Stimulated activated CD4-positive, alpha-beta T cell treated with anti-CD3 and anti-CD28 coated beads, Interleukin-15, amount 100 ng/mL, for 1 hour (primary cell): ENCODE measurements at regions not wholly inside any gene's neighbourhood (a gene's known extent, or its start where the extent isn't known, plus 50 kb on each side); places are given as distances from the start of the nearest gene placed in this dataset.

ENCODE experiments used
- DNase-seq, 2 donors: peaks; one replicate each; pipeline ENCODE4 v3.0.0-alpha.2; 2020; ENCODE audit warnings: low read depth in 1 of 2, low spot score in 1 of 2

GRCh38 chr15:69574506-69574905 lies 121.9 kb downstream of the RPLP1 start:
- no peak for DNase-seq

GRCh38 chr15:69575387-69575786 lies 122.8 kb downstream of the RPLP1 start:
- no peak for DNase-seq

DNA sequence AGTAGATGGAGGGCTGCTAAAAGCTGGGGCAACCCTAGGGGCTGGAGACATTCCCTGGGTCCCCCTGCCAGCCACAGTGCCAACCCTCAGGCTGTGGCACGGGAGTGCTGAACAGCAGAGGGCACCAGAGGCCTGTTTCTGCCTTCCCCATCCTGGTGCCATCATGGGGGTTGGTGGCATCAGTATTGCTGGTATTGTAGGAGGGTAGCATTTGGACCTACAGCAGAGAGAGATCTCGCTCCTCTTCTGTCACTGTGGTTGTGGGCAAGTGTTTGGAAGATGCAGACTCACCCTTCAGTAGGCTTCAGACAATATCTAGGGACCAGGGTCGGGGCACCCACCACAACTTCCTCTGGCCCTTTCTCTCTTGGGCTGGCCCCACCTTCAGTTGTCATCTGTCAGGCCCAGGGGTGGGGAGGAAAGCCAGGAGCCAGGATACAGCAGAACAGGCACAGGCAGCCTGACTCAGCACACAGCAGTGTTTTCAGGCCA lies 123.5 kb downstream of the RPLP1 start:
- DNase-seq, result peak; percentile 55 to 60

- no peak for DNase-seq
Observed at GRCh38 chr15:69576948-69577351, 124.3 kb downstream of the RPLP1 start.

DNA sequence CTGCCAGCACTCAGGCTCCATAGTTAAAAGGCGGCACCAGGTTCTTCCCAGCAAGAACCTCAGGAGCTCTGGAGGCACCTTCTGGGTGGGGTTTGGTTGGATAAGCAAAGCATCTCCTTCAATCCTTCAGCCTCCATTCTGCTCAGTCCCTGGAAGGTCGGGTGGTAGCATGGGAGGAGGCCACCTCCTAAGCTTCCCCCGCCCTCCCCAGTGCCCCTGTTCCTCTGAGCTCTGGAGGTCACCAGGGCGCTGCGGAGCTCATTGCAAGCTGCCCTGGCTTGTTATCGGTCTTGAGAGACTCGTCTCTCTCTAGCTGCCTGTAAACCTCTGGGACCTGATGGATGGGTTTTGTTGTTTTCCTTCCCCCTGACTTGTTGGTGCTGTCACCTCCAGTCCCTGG lies 124.8 kb downstream of the RPLP1 start:
- DNase-seq, result no peak

- DNase-seq, result no peak
Observed at GRCh38 chr15:69578252-69578651, 125.6 kb downstream of the RPLP1 start.

GRCh38 chr15:69578787-69579583 lies 126.4 kb downstream of the RPLP1 start:
- no peak for DNase-seq

DNA sequence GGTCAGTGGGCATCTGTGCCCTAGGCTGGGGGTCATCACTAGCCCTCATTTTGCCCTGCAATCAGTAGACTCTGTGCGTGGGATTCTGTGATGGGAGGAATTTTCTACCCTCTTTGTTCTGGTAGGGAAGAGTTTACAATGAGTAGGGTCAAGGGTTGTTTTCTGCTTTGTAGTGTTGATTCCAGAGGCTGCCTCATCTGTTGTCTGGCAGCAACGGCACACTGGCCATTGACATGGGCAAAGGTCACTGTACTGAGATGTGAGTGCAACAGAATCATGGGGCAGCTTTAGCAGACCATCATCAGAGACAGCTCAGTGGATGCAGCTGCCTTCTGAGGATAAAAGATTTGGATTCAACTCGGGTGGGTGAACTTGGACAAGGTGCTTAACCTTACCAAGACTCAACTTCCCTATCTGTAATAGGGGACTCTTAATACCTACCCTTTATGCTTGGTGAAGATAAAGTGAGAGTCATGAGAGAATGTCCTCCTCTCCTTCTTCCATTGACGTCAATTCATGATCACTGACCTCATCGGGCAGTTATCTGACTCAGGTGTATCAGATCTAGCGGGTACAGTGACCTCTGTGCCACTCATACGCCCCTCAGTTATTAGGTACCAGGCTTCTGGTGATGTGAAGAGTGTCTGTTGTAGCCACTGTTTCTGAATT lies 127.5 kb downstream of the RPLP1 start:
- DNase-seq, result no peak

DNA sequence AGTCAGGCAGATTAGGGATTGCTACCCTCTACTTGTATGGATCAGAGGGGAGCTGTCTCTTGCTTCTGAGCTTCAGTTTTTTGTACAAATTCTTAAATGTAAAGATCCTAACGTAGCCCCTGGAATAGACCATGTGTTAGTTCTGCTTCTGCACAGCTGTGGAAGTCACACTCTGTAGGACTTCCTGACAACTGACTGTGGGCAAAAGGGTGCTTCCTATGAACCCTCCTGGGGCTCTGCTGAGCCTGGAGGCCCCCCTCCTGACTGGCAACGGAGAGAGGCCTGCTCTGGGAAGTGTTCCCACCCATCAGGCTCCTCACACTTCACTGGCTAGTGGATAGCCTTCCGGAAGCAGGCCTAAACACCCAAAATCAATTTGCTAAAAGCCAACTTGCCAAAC lies 131.0 kb downstream of the RPLP1 start:
- DNase-seq, result no peak

GRCh38 chr15:69585937-69586336 lies 133.3 kb downstream of the RPLP1 start:
- DNase-seq, result no peak

GRCh38 chr15:69586721-69587120 lies 134.1 kb downstream of the RPLP1 start:
- no peak for DNase-seq

DNA sequence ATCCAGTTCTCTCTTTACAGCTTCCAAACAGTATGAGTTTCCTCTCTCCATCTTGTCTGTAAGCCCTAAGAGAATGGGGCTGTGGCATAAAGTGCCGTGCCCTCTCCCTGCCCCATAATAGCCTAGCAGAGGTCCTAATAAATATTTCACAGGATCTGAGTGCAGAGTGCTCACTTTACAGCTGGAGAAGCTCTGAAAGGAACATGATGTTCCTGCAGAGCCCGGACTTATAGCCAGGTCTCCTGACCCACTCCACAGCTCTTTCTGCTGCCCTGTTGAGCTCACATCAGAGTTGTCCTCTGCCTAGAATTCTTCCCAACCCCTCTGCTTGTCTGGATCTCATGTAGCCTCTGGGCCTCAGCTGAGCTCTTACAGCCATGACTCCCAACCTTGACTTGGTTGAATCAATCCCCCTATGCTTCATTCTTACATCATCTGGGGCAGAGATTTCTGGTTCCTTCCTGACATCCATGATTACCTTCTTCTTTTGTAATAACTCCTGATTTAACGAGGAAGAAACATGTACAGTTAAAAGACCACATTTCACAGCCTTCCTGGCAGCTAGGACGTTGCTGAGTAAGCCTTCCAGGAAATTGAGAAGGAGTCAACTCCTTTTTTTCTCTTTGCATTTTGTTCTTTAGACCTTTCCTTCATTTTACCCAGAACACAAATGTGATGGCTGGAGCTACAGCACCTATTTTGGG lies 135.3 kb downstream of the RPLP1 start:
- DNase-seq, result no peak

- DNase-seq, result no peak
Observed at GRCh38 chr15:69590201-69590710, 137.6 kb downstream of the RPLP1 start.

DNA sequence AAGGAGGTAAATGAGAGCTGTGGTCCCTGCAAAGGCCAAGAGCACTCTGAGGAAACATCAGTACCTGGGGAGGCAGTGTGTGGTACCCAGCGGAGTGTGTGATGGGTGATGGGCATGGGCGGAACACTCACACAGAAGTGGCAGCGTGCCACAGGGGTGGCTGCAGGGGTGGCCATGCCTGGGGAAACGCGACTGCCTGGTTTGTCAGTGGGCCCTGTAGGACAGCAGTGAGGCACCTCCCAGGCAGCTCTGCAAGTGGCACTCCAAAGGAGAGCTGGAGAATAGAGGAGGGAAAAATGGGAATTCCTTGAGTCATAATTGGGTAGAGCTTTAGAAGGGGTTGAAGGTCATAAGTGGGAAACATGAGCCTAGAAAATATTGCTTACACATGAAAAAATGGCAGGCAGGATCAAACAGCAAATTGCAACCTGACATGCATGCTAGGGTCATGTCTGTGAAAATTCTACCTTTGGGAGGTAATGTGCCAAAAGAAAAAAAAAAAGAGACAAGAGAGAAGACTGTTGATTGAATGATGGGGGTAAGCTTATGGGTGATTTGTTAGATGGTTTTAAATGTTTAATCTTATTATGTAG lies 138.4 kb downstream of the RPLP1 start:
- no peak for DNase-seq

DNA sequence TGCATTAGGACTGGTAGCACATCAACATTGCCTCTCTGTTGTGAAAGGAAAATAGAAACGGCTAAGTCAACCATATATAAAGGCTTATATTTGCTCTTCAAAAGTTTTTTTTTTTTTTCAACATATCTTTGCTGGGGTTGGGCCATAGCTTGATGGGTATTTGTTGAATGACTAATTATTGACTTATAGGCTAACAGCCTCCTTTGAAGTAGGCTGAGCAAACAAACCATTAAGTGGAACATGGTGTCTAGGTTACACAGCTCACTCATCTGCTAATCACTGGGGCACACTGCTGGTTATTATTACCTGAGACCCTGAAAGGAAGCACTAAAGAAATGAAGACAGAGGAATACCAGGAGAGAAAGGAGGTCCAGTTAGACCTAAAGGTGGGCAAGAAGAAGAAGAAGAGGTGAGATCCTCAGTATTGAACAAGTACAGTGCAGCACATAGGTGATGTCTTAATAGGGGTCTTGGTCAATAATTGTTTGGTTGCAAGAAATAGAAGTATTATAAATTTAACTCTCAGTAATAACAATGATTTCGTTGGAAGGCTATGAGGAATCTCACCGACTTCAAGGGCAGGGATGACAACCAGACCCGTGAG lies 139.4 kb downstream of the RPLP1 start:
- no peak for DNase-seq

GRCh38 chr15:69592954-69593353 lies 140.3 kb downstream of the RPLP1 start:
- no peak for DNase-seq

DNA sequence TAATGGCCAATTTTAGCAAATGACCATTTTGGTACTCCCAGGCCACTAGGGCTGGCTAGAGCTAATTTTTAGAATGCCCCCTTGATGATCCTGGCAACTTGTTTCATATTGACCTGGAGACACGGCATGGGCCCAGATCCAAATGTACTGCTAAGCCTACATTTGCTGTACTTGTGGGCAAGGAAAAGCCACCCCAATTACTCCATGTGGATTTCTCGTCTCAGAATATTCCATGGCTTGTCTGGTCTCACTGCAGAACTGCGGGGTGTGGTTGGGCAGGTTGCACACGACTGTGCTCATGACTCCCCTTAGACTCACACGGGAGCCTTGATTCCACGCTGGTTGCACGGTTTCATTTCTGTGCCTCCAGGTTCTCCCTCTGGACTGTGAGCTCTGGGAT lies 140.9 kb downstream of the RPLP1 start:
- no peak for DNase-seq

- DNase-seq, result no peak
Observed at GRCh38 chr15:69593981-69594966, 141.7 kb downstream of the RPLP1 start.

DNA sequence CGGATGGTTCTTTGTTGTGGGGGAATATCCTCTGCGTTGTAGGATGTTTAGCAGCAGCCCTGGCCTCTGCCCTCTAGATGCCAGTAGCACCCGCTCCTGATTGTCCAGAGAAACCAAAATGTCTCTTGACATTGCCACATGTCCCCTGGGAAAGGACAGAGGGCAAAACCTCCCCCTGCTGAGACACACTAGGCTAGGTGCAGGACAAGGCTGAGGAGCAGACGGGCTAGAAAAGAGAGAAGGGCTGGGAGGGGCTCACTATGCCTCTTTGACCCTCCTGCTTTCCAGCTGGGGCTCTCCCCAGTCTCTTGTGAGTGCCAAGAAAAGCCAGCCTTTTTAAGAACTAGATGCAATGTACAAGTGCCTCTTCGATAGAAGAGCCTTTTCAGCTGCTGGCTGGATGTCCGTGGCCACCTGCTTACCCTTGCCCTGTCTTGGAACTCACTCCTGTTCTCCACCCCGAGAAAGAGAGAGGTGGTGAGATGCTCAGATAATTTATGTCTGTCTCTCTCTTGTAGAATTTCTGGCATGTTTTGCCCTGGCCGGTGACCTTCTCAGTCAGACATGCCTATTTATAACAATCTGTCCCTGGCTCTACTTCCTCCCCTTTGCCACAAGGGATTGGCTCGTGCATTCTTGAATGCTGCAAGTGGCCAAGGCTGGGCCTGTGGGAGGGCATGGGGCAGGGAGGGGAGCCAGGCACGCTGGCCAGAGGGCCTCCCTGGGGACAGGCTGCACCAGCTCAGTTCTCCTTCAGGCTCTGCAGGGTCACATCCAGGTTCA lies 142.6 kb downstream of the RPLP1 start:
- DNase-seq, result no peak
